ENCODE measurements at regions not wholly inside any gene's neighbourhood (a gene's known extent, or its start where the extent isn't known, plus 50 kb on each side); places are given as distances from the start of the nearest gene placed in this dataset.

- TF ChIP-seq EP300 (IDR thresholded peaks at IDR 0.05) (no peak), POLR2AphosphoS5 (IDR thresholded peaks at IDR 0.05) (no peak), CTCF (IDR thresholded peaks at IDR 0.05) (no peak), POLR2A (IDR thresholded peaks at IDR 0.05) (no peak)
These were observed 67.1 kb upstream of the GRIK2 start for GRCh38 chr6:101326411-101326810.

All from gastroesophageal sphincter (tissue), 3 donors.